ENCODE measurements at regions not wholly inside any gene's neighbourhood (a gene's known extent, or its start where the extent isn't known, plus 50 kb on each side); places are given as distances from the start of the nearest gene placed in this dataset.

DNA sequence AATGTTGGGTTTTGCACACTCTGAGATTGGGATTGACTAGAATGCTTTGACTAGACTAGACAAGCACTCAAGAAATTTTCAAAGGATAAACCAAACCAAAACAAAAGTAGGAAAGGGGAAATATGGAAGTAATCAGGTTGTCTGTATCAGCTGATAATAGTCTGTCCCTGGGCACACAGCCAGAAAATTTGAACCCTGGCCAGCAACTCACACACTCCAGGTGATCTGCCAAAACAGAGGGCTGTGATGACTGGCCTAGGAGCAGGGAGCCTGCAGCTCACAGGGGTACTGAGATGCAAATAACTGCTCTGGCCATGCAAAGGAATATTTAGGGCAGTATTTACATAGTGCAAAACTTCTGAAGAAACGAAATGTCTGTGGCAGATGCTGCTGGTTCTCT lies 112.3 kb upstream of the SMIM23 start:
- TF ChIP-seq ZNF569 (CRISPR knock-in tag; IDR thresholded peaks at IDR 0.05; ENCODE audit: borderline replicate concordance) (no peak), RNF2 (conservative IDR thresholded peaks at IDR 0.05; ENCODE audit: low read depth) (no peak), HDAC1 (CRISPR knock-in tag; IDR thresholded peaks at IDR 0.05) (no peak)
- TF ChIP-seq, protein P1, sequence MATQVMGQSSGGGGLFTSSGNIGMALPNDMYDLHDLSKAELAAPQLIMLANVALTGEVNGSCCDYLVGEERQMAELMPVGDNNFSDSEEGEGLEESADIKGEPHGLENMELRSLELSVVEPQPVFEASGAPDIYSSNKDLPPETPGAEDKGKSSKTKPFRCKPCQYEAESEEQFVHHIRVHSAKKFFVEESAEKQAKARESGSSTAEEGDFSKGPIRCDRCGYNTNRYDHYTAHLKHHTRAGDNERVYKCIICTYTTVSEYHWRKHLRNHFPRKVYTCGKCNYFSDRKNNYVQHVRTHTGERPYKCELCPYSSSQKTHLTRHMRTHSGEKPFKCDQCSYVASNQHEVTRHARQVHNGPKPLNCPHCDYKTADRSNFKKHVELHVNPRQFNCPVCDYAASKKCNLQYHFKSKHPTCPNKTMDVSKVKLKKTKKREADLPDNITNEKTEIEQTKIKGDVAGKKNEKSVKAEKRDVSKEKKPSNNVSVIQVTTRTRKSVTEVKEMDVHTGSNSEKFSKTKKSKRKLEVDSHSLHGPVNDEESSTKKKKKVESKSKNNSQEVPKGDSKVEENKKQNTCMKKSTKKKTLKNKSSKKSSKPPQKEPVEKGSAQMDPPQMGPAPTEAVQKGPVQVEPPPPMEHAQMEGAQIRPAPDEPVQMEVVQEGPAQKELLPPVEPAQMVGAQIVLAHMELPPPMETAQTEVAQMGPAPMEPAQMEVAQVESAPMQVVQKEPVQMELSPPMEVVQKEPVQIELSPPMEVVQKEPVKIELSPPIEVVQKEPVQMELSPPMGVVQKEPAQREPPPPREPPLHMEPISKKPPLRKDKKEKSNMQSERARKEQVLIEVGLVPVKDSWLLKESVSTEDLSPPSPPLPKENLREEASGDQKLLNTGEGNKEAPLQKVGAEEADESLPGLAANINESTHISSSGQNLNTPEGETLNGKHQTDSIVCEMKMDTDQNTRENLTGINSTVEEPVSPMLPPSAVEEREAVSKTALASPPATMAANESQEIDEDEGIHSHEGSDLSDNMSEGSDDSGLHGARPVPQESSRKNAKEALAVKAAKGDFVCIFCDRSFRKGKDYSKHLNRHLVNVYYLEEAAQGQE (IDR thresholded peaks at IDR 0.05; ENCODE audit: borderline replicate concordance in 1 of 2, low read depth in 1 of 2, low read length in 2 of 2), result no peak

Measured in HepG2 (cell line).